ENCODE measurements at regions not wholly inside any gene's neighbourhood (a gene's known extent, or its start where the extent isn't known, plus 50 kb on each side); places are given as distances from the start of the nearest gene placed in this dataset.
"Not testable (repeated sequence)": the region's sequence is repeated elsewhere in the genome, so short reads cannot be mapped to it uniquely, and the experiment has no call there.

DNA sequence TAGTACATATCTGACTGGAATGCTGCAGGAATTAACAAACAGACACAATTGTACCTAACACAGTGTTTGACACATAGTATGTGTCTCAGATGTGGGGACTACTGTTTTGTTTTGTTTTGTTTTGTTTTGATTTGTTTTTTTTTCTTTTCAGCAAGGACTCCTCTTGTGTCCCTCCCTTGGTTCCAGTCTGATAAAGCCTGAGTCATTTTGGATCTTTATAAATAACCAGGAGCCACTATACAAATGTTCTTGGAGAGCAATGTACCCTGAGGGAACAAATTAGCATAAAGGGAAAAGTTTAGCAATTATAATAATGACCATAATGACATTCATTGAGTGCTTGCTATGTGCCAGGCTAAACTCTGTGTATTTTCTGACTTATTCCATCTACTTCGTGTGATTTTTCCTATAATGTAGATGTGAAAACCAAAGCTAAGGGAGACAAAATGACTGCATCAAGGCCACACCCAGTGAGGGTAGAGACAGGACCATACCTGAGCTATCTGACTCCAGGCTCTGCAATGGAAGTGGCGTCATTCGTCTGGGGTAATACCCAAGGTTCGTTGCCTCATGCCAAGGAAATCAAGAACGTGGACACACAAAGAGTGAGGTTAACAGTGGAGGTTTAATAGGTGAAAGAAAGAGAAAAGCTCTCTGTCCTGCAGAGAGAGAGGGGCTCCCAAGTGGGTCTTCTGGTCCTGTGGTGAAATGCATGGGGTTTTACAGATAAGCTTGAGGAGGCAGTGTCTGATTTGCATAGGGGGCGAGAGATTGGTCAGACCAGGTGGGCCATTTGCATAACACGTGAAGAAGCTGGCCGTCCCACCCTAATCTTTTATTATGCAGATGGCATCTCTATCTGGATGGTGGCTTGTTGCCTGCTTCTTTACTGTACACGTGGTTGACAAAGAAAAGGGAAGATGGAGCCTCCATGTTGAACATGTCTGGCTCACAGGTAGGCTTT, 285.5 kb upstream of the SFSWAP start:
- H3K27me3 ChIP-seq (ENCODE audit: insufficient read depth, low read length), result no peaks in the 10 kb centered on the region
- H2BK12ac ChIP-seq (ENCODE audit: low read length), result no peak overlapping the region
- H3K27ac ChIP-seq (ENCODE audit: low read depth, low read length), result no peak overlapping the region
- no peak overlapping the region for H3K4me2 ChIP-seq (ENCODE audit: low read length)
- peaks cover 10% of the 10 kb centered on the region for H3K9me3 ChIP-seq (ENCODE audit: insufficient read depth, low read depth, low read length)
- no peaks in the 10 kb centered on the region for H3K4me1 ChIP-seq (ENCODE audit: control insufficient read depth in 1 of 2, insufficient read depth in 2 of 2, low read length in 2 of 2)
- H3K4ac ChIP-seq (ENCODE audit: low read depth, low read length), result no peak overlapping the region
- H3K4me3 ChIP-seq (ENCODE audit: low read depth, low read length), result no peak overlapping the region
- DNase-seq, result no peak
- no peak overlapping the region for H3K18ac ChIP-seq (ENCODE audit: low read length)
- no peaks in the 10 kb centered on the region for H3K36me3 ChIP-seq (ENCODE audit: control insufficient read depth in 1 of 2, insufficient read depth in 2 of 2, low read length in 2 of 2)
- no peaks in the 10 kb centered on the region for H3K79me2 ChIP-seq (ENCODE audit: control insufficient read depth, insufficient read depth, low read length, poor library complexity)
- H3K79me1 ChIP-seq (ENCODE audit: low read length), result no peaks in the 10 kb centered on the region
- H2BK120ac ChIP-seq (ENCODE audit: insufficient read depth, low read length, poor library complexity), result no peak overlapping the region
- H2BK5ac ChIP-seq (ENCODE audit: low read depth, low read length, poor library complexity), result no peak overlapping the region
- no peak overlapping the region for H2AFZ ChIP-seq (ENCODE audit: insufficient read depth, low read length, poor library complexity)
- no peak overlapping the region for H4K91ac ChIP-seq (ENCODE audit: low read depth, low read length)
- no peak overlapping the region for H4K12ac ChIP-seq (ENCODE audit: low read depth, low read length)
- H3K9ac ChIP-seq (ENCODE audit: low read length), result no peak overlapping the region
- H3K23ac ChIP-seq (ENCODE audit: low read length), result no peak overlapping the region
- no peak overlapping the region for H3K14ac ChIP-seq (ENCODE audit: low read length)
- WGBS (ENCODE audit: extremely low coverage, insufficient coverage, insufficient read length), result no CpG with 5 or more reads among the region's 9 CpGs
- H4K8ac ChIP-seq (ENCODE audit: low read depth, low read length), result no peak overlapping the region
- no peak overlapping the region for H2AK5ac ChIP-seq (ENCODE audit: low read length)

GRCh38 chr12:131428091-131428685, 282.7 kb upstream of the SFSWAP start:
- Histone ChIP-seq H4K12ac (ENCODE audit: low read depth, low read length) (no peak overlapping the region), H3K9me3 (ENCODE audit: insufficient read depth, low read depth, low read length) (peaks cover 3% of the 10 kb centered on the region), H4K8ac (ENCODE audit: low read depth, low read length) (no peak overlapping the region), H3K27me3 (ENCODE audit: insufficient read depth, low read length) (no peaks in the 10 kb centered on the region), H3K27ac (ENCODE audit: low read depth, low read length) (no peak overlapping the region), H2AFZ (ENCODE audit: insufficient read depth, low read length, poor library complexity) (no peak overlapping the region), H3K79me1 (ENCODE audit: low read length) (no peaks in the 10 kb centered on the region), H3K4ac (ENCODE audit: low read depth, low read length) (no peak overlapping the region), H3K23ac (ENCODE audit: low read length) (no peak overlapping the region), H2BK120ac (ENCODE audit: insufficient read depth, low read length, poor library complexity) (no peak overlapping the region), H3K4me2 (ENCODE audit: low read length) (no peak overlapping the region), H2BK5ac (ENCODE audit: low read depth, low read length, poor library complexity) (no peak overlapping the region), H4K91ac (ENCODE audit: low read depth, low read length) (no peak overlapping the region), H2BK12ac (ENCODE audit: low read length) (no peak overlapping the region), H3K9ac (ENCODE audit: low read length) (no peak overlapping the region), H3K4me1 (ENCODE audit: control insufficient read depth in 1 of 2, insufficient read depth in 2 of 2, low read length in 2 of 2) (no peaks in the 10 kb centered on the region), H3K79me2 (ENCODE audit: control insufficient read depth, insufficient read depth, low read length, poor library complexity) (no peaks in the 10 kb centered on the region), H3K18ac (ENCODE audit: low read length) (no peak overlapping the region), H3K4me3 (ENCODE audit: low read depth, low read length) (no peak overlapping the region), H3K36me3 (ENCODE audit: control insufficient read depth in 1 of 2, insufficient read depth in 2 of 2, low read length in 2 of 2) (no peaks in the 10 kb centered on the region), H2AK5ac (ENCODE audit: low read length) (no peak overlapping the region), H3K14ac (ENCODE audit: low read length) (no peak overlapping the region)
- DNase-seq, result no peak
- WGBS (ENCODE audit: extremely low coverage, insufficient coverage, insufficient read length), result no CpG with 5 or more reads among the region's 14 CpGs

GRCh38 chr12:131429221-131429620, 281.7 kb upstream of the SFSWAP start:
- not testable (repeated sequence) for H3K9me3 ChIP-seq (ENCODE audit: insufficient read depth, low read depth, low read length); H4K91ac ChIP-seq (ENCODE audit: low read depth, low read length); H3K4me2 ChIP-seq (ENCODE audit: low read length); H3K4me1 ChIP-seq (ENCODE audit: control insufficient read depth in 1 of 2, insufficient read depth in 2 of 2, low read length in 2 of 2); H3K9ac ChIP-seq (ENCODE audit: low read length); H3K27ac ChIP-seq (ENCODE audit: low read depth, low read length); H3K36me3 ChIP-seq (ENCODE audit: control insufficient read depth in 1 of 2, insufficient read depth in 2 of 2, low read length in 2 of 2); H3K79me2 ChIP-seq (ENCODE audit: control insufficient read depth, insufficient read depth, low read length, poor library complexity); H4K8ac ChIP-seq (ENCODE audit: low read depth, low read length); H3K14ac ChIP-seq (ENCODE audit: low read length); H2AFZ ChIP-seq (ENCODE audit: insufficient read depth, low read length, poor library complexity); H2BK5ac ChIP-seq (ENCODE audit: low read depth, low read length, poor library complexity); H3K18ac ChIP-seq (ENCODE audit: low read length); H2BK12ac ChIP-seq (ENCODE audit: low read length); H3K23ac ChIP-seq (ENCODE audit: low read length); H3K27me3 ChIP-seq (ENCODE audit: insufficient read depth, low read length); H3K4ac ChIP-seq (ENCODE audit: low read depth, low read length); H3K4me3 ChIP-seq (ENCODE audit: low read depth, low read length); H4K12ac ChIP-seq (ENCODE audit: low read depth, low read length); H3K79me1 ChIP-seq (ENCODE audit: low read length); DNase-seq; H2AK5ac ChIP-seq (ENCODE audit: low read length); H2BK120ac ChIP-seq (ENCODE audit: insufficient read depth, low read length, poor library complexity)
- no CpG with 5 or more reads among the region's 8 CpGs for WGBS (ENCODE audit: extremely low coverage, insufficient coverage, insufficient read length)

- not testable (repeated sequence) for H3K4me3 ChIP-seq (ENCODE audit: low read depth, low read length); H3K27ac ChIP-seq (ENCODE audit: low read depth, low read length); H3K36me3 ChIP-seq (ENCODE audit: control insufficient read depth in 1 of 2, insufficient read depth in 2 of 2, low read length in 2 of 2); H3K9ac ChIP-seq (ENCODE audit: low read length); H3K4me2 ChIP-seq (ENCODE audit: low read length); H2AK5ac ChIP-seq (ENCODE audit: low read length); H3K4me1 ChIP-seq (ENCODE audit: control insufficient read depth in 1 of 2, insufficient read depth in 2 of 2, low read length in 2 of 2); H3K18ac ChIP-seq (ENCODE audit: low read length); H4K12ac ChIP-seq (ENCODE audit: low read depth, low read length); H3K4ac ChIP-seq (ENCODE audit: low read depth, low read length); DNase-seq; H4K8ac ChIP-seq (ENCODE audit: low read depth, low read length); H3K14ac ChIP-seq (ENCODE audit: low read length); H3K23ac ChIP-seq (ENCODE audit: low read length); H2BK120ac ChIP-seq (ENCODE audit: insufficient read depth, low read length, poor library complexity); H3K27me3 ChIP-seq (ENCODE audit: insufficient read depth, low read length); H2BK5ac ChIP-seq (ENCODE audit: low read depth, low read length, poor library complexity); H2BK12ac ChIP-seq (ENCODE audit: low read length); H3K9me3 ChIP-seq (ENCODE audit: insufficient read depth, low read depth, low read length); H4K91ac ChIP-seq (ENCODE audit: low read depth, low read length); H3K79me2 ChIP-seq (ENCODE audit: control insufficient read depth, insufficient read depth, low read length, poor library complexity); H3K79me1 ChIP-seq (ENCODE audit: low read length); H2AFZ ChIP-seq (ENCODE audit: insufficient read depth, low read length, poor library complexity)
- WGBS (ENCODE audit: extremely low coverage, insufficient coverage, insufficient read length), result no CpG with 5 or more reads among the region's 8 CpGs
Measured at GRCh38 chr12:131429697-131430096, 281.2 kb upstream of the SFSWAP start.

All from trophoblast cell (in vitro differentiated cells and primary cell).